MM.1S (cell line): ENCODE measurements at regions not wholly inside any gene's neighbourhood (a gene's known extent, or its start where the extent isn't known, plus 50 kb on each side); places are given as distances from the start of the nearest gene placed in this dataset.
"Not testable (repeated sequence)": the region's sequence is repeated elsewhere in the genome, so short reads cannot be mapped to it uniquely, and the experiment has no call there.

Experiments
- DNase-seq: peaks from one replicate; pipeline ENCODE4 v3.0.0-alpha.2; 2015
- H2AFZ ChIP-seq: fragments of 300-600 bp; sonication (generic); 2 replicates; pipeline ENCODE4 v1.6.0; 2016; ENCODE audit warnings: antibody characterized with exemption, low read length
- H3F3A ChIP-seq: fragments of 300-600 bp; sonication (generic); 2 replicates; pipeline ENCODE4 v1.6.1; 2016; ENCODE audit warnings: mild to moderate bottlenecking, antibody characterized with exemption, low read length, moderate library complexity, mixed read lengths; ENCODE audit not compliant: insufficient read depth
- H3K27ac ChIP-seq: fragments of 300-600 bp; sonication (generic); 2 replicates; pipeline ENCODE4 v1.5.1; 2016; ENCODE audit warnings: mild to moderate bottlenecking, low read length
- H3K27me3 ChIP-seq: fragments of 300-600 bp; sonication (generic); replicated peaks from 2 replicates; pipeline ENCODE4 v1.6.0; 2016; ENCODE audit warnings: low read length; ENCODE audit not compliant: insufficient read depth
- H3K36me3 ChIP-seq: fragments of 300-600 bp; sonication (generic); replicated peaks from 2 replicates; pipeline ENCODE4 v1.6.1; 2016; ENCODE audit warnings: mild to moderate bottlenecking, low read length, mixed read lengths; ENCODE audit not compliant: insufficient read depth
- H3K4me1 ChIP-seq: fragments of 300-600 bp; sonication (generic); 2 replicates; pipeline ENCODE4 v1.6.1; 2016; ENCODE audit warnings: low read length, mixed read lengths
- H3K4me2 ChIP-seq: fragments of 300-600 bp; sonication (generic); 2 replicates; pipeline ENCODE4 v1.6.0; 2016; ENCODE audit warnings: low read depth, low read length
- H3K4me3 ChIP-seq: fragments of 300-600 bp; sonication (generic); 2 replicates; pipeline ENCODE4 v1.5.1; 2016; ENCODE audit warnings: low read length, mixed read lengths
- H3K79me2 ChIP-seq: fragments of 300-600 bp; sonication (generic); 2 replicates; pipeline ENCODE4 v1.6.1; 2016; ENCODE audit warnings: mixed run types, low read length, mixed read lengths
- H3K9ac ChIP-seq: fragments of 300-600 bp; sonication (generic); 2 replicates; pipeline ENCODE4 v1.6.1; 2016; ENCODE audit warnings: low read length, mixed read lengths
- H3K9me2 ChIP-seq: fragments of 300-600 bp; sonication (generic); replicated peaks from 2 replicates; pipeline ENCODE4 v1.6.1; 2016; ENCODE audit warnings: mild to moderate bottlenecking, low read length, mixed read lengths; ENCODE audit not compliant: insufficient read depth
- H3K9me3 ChIP-seq: fragments of 300-600 bp; sonication (generic); replicated peaks from 2 replicates; pipeline ENCODE4 v1.6.1; 2016; ENCODE audit warnings: mild to moderate bottlenecking, low read length, mixed read lengths; ENCODE audit not compliant: insufficient read depth
- H4K20me1 ChIP-seq: fragments of 300-600 bp; sonication (generic); 2 replicates; pipeline ENCODE4 v1.6.1; 2016; ENCODE audit warnings: mild to moderate bottlenecking, low read length, moderate library complexity, mixed read lengths; ENCODE audit not compliant: insufficient read depth
- CTCF ChIP-seq: fragments of 300-600 bp; sonication (generic); IDR thresholded peaks from 2 replicates; pipeline ENCODE4 v1.5.1; 2016; ENCODE audit warnings: antibody characterized with exemption, low read length, mixed read lengths
- EZH2 ChIP-seq: fragments of 300-600 bp; sonication (generic); optimal IDR thresholded peaks from 2 replicates; pipeline ENCODE3; 2017; ENCODE audit warnings: low read depth, mild to moderate bottlenecking, antibody characterized with exemption, low read length, mixed read lengths
- EZH2phosphoT487 ChIP-seq: fragments of 300-600 bp; sonication (generic); IDR thresholded peaks from 2 replicates; pipeline ENCODE4 v1.6.1; 2018; ENCODE audit warnings: antibody characterized with exemption, low read length

- Histone ChIP-seq H3K4me1 (no peaks in the 10 kb centered on the region), H3K4me3 (no peak overlapping the region)
Observed at GRCh38 chr21:15309721-15310120, 244.9 kb upstream of the NRIP1 start.

GRCh38 chr21:15311510-15311909 is 246.7 kb upstream of the NRIP1 start:
- Histone ChIP-seq H3F3A (no peaks in the 10 kb centered on the region), H3K9ac (no peak overlapping the region), H3K4me2 (no peak overlapping the region), H3K36me3 (no peaks in the 10 kb centered on the region), H3K4me3 (no peak overlapping the region), H3K4me1 (no peaks in the 10 kb centered on the region), H3K27ac (no peak overlapping the region), H3K79me2 (no peaks in the 10 kb centered on the region), H3K9me2 (no peaks in the 10 kb centered on the region), H3K9me3 (no peaks in the 10 kb centered on the region), H3K27me3 (no peaks in the 10 kb centered on the region), H2AFZ (no peak overlapping the region), H4K20me1 (no peaks in the 10 kb centered on the region)
- DNase-seq, result no peak
- TF ChIP-seq EZH2phosphoT487, result no peak
- no peak for TF ChIP-seq EZH2
- TF ChIP-seq CTCF, result no peak

More at GRCh38 chr21:15309721-15310120, 244.9 kb upstream of the NRIP1 start:
- Histone ChIP-seq H3K27me3 (no peaks in the 10 kb centered on the region), H3K79me2 (no peaks in the 10 kb centered on the region), H3K9ac (no peak overlapping the region), H3K36me3 (no peaks in the 10 kb centered on the region), H4K20me1 (no peaks in the 10 kb centered on the region), H3F3A (no peaks in the 10 kb centered on the region), H3K27ac (no peak overlapping the region), H3K9me3 (no peaks in the 10 kb centered on the region), H3K4me2 (no peak overlapping the region), H3K9me2 (no peaks in the 10 kb centered on the region), H2AFZ (no peak overlapping the region)
- TF ChIP-seq EZH2 (no peak), CTCF (no peak), EZH2phosphoT487 (no peak)
- DNase-seq, result no peak

- not testable (repeated sequence) for H3K27ac ChIP-seq, DNase-seq, H2AFZ ChIP-seq, H3K36me3 ChIP-seq, H3K9me3 ChIP-seq, H3F3A ChIP-seq, H3K4me3 ChIP-seq, H3K9ac ChIP-seq, H3K4me1 ChIP-seq, H3K9me2 ChIP-seq, H4K20me1 ChIP-seq, H3K27me3 ChIP-seq, H3K79me2 ChIP-seq, H3K4me2 ChIP-seq
Observed at GRCh38 chr21:15317034-15317433, 252.2 kb upstream of the NRIP1 start.

GRCh38 chr21:15319727-15320126 is 254.9 kb upstream of the NRIP1 start:
- no peaks in the 10 kb centered on the region for H4K20me1 ChIP-seq
- H3K9me2 ChIP-seq, result no peaks in the 10 kb centered on the region
- H3K79me2 ChIP-seq, result no peaks in the 10 kb centered on the region
- no peak overlapping the region for H3K4me2 ChIP-seq
- no peaks in the 10 kb centered on the region for H3K4me1 ChIP-seq
- H3K27me3 ChIP-seq, result no peaks in the 10 kb centered on the region
- H3K9me3 ChIP-seq, result no peaks in the 10 kb centered on the region
- no peak overlapping the region for H3K9ac ChIP-seq
- no peak overlapping the region for H3K27ac ChIP-seq
- H3F3A ChIP-seq, result no peaks in the 10 kb centered on the region
- DNase-seq, result no peak
- H2AFZ ChIP-seq, result no peak overlapping the region
- no peak overlapping the region for H3K4me3 ChIP-seq
- H3K36me3 ChIP-seq, result no peaks in the 10 kb centered on the region
- TF ChIP-seq EZH2, result no peak
- no peak for TF ChIP-seq CTCF
- TF ChIP-seq EZH2phosphoT487, result no peak
